ENCODE measurements at regions not wholly inside any gene's neighbourhood (a gene's known extent, or its start where the extent isn't known, plus 50 kb on each side); places are given as distances from the start of the nearest gene placed in this dataset.
"Not testable (repeated sequence)": the region's sequence is repeated elsewhere in the genome, so short reads cannot be mapped to it uniquely, and the experiment has no call there.

- TF ChIP-seq, protein P1, sequence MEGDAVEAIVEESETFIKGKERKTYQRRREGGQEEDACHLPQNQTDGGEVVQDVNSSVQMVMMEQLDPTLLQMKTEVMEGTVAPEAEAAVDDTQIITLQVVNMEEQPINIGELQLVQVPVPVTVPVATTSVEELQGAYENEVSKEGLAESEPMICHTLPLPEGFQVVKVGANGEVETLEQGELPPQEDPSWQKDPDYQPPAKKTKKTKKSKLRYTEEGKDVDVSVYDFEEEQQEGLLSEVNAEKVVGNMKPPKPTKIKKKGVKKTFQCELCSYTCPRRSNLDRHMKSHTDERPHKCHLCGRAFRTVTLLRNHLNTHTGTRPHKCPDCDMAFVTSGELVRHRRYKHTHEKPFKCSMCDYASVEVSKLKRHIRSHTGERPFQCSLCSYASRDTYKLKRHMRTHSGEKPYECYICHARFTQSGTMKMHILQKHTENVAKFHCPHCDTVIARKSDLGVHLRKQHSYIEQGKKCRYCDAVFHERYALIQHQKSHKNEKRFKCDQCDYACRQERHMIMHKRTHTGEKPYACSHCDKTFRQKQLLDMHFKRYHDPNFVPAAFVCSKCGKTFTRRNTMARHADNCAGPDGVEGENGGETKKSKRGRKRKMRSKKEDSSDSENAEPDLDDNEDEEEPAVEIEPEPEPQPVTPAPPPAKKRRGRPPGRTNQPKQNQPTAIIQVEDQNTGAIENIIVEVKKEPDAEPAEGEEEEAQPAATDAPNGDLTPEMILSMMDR (IDR thresholded peaks at IDR 0.05; ENCODE audit: low read depth, low read length): no peak
- TF ChIP-seq MYC (IDR thresholded peaks at IDR 0.05; ENCODE audit: low read depth, low read length) (no peak), POLR2A (IDR thresholded peaks at IDR 0.05; ENCODE audit: extremely low read depth, insufficient read length) (no peak), MAX (IDR thresholded peaks at IDR 0.05; ENCODE audit: low read depth, low read length) (no peak)
- H3K4me3 ChIP-seq (ENCODE audit: low read depth, low read length): no peak overlapping the region
- peak; percentile 2 for DNase-seq (ENCODE audit: low read depth)
Observed at GRCh38 chr4:3879681-3880614, 113.8 kb downstream of the ADRA2C start.

- TF ChIP-seq, protein P1 (IDR thresholded peaks at IDR 0.05; ENCODE audit: low read depth, low read length): peak; percentile 57
- no peak for TF ChIP-seq POLR2A (IDR thresholded peaks at IDR 0.05; ENCODE audit: extremely low read depth, insufficient read length)
- H3K4me3 ChIP-seq (ENCODE audit: low read depth, low read length): no peak overlapping the region
- peak; percentile 85 for DNase-seq (ENCODE audit: low read depth)
Observed at GRCh38 chr4:3880615-3881120, 114.5 kb downstream of the ADRA2C start.

GRCh38 chr4:3882316-3882885, 116.2 kb downstream of the ADRA2C start:
- DNase-seq (ENCODE audit: low read depth): not testable (repeated sequence)

GRCh38 chr4:3884261-3884660, 118.1 kb downstream of the ADRA2C start:
- H3K4me3 ChIP-seq (ENCODE audit: low read depth, low read length); DNase-seq (ENCODE audit: low read depth): not testable (repeated sequence)

More at GRCh38 chr4:3882316-3882885, 116.2 kb downstream of the ADRA2C start:
- not testable (repeated sequence) for H3K4me3 ChIP-seq (ENCODE audit: low read depth, low read length)

GRCh38 chr4:3893590-3893989, 127.4 kb downstream of the ADRA2C start:
- TF ChIP-seq, protein P1 (IDR thresholded peaks at IDR 0.05; ENCODE audit: low read depth, low read length): peak; percentile 9
- not testable (repeated sequence) for DNase-seq (ENCODE audit: low read depth); H3K4me3 ChIP-seq (ENCODE audit: low read depth, low read length)

DNA sequence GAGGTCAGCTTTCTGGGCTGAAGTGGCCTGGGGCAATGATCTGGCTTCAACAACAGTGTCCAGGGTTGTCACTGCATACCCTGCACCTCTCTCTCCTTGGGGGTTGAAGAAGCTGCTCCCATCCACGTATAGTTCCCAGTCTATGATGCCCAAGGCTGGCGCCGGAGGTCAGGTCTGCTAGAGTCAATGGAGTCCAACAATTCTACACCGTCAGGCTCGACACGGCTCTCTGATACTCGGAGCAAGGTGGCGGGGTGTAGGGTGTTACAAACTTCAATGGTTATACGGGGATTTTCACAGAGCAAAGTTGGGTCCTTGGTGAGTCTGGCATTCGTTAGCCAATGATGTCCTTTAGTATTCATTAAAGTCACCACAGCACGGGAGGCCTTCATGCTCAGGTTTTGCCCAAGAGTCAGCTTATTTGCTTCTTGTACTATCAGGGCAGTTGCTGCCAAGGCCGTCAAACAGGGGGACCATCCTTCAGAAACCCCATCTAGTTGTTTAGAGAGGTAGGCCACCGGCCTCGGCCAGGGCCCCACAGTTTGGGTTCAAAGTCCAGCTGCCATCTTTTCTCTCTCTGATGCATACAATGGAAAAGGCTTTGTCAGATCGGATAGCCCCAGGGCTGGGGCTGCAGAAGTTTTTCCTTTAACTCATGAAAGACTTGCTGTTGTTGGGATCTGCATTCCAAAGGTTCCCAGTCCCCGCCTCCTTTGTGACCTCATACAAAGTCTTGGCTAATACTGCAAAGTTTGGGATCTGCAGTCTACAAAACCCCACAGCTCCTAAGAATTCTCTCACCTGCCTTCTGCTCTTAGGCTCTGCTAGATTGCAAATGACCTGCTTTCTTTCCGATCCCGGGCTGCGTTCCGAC, 128.1 kb downstream of the ADRA2C start:
- not testable (repeated sequence) for DNase-seq (ENCODE audit: low read depth); H3K4me3 ChIP-seq (ENCODE audit: low read depth, low read length)

- H3K4me3 ChIP-seq (ENCODE audit: low read depth, low read length): no peak overlapping the region
- DNase-seq (ENCODE audit: low read depth): no peak
- TF ChIP-seq, protein P1 (IDR thresholded peaks at IDR 0.05; ENCODE audit: low read depth, low read length): no peak
- TF ChIP-seq MAX (IDR thresholded peaks at IDR 0.05; ENCODE audit: low read depth, low read length): no peak
- TF ChIP-seq MYC (IDR thresholded peaks at IDR 0.05; ENCODE audit: low read depth, low read length): no peak
- no peak for TF ChIP-seq POLR2A (IDR thresholded peaks at IDR 0.05; ENCODE audit: extremely low read depth, insufficient read length)
Observed at GRCh38 chr4:3896441-3896840, 130.3 kb downstream of the ADRA2C start.

DNA sequence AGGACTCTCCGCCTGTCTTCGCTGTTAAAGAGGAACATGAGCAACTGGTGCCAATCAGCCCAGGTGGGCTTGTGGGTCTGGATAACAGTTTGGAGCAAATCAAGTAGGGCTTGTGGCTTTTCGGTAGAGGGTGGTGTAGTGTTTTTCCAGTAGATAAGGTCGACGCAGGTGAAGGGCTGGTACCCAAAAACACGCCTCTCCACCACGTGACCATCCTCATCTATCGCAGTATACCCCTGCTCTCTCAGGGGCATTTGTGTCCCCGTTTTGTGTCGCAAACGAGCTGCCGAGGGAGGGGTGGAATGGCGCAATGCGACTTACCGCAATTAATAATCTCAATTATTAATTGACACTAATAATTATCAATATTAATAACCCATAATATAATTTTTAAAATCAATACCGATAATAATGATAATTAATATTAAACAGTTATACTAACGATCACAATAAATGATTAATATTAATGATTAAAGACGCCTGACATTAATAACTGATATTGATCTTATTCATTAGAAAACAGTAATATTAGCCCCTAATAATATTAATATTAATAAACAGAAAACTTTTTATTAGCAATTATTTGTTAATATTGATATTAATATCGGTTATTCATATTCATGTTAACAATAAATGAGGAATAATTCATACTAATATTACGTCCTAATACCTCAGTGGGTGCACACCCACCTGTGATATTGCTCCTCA, 130.8 kb downstream of the ADRA2C start:
- H3K4me3 ChIP-seq (ENCODE audit: low read depth, low read length); DNase-seq (ENCODE audit: low read depth): not testable (repeated sequence)

Data from NB4 (cell line).